Natural killer cell (primary cell): ENCODE measurements at regions not wholly inside any gene's neighbourhood (a gene's known extent, or its start where the extent isn't known, plus 50 kb on each side); places are given as distances from the start of the nearest gene placed in this dataset.

Experiments used
- ATAC-seq, 3 donors: fragments of 150-1000 bp in 2 of 3; fragments of 200-7000 bp in 1 of 3; cut with Tn5 transposase; 1 replicate in 1 of 3; 2 replicates in 2 of 3; pipeline ENCODE4 v1.10.0; 2021; ENCODE audit warnings: mild to moderate bottlenecking in 2 of 3, moderate library complexity in 2 of 3
- DNase-seq, 2 donors: peaks; one replicate each; pipeline versions ENCODE4 v3.0.0 to v3.0.0-alpha.2; 2013 to 2021; ENCODE audit warnings: mixed read lengths in 1 of 2
- H3K27ac ChIP-seq: one replicate; pipeline ENCODE4 v1.5.1; 2013; ENCODE audit warnings: mild to moderate bottlenecking, low read length
- H3K27me3 ChIP-seq: one replicate; pipeline ENCODE4 v1.6.1; 2013; ENCODE audit warnings: low read length; ENCODE audit not compliant: control insufficient read depth, insufficient read depth
- H3K36me3 ChIP-seq: one replicate; pipeline ENCODE4 v1.6.1; 2013; ENCODE audit warnings: low read length; ENCODE audit not compliant: control insufficient read depth, insufficient read depth
- H3K4me1 ChIP-seq: one replicate; pipeline ENCODE4 v1.6.1; 2013; ENCODE audit warnings: low read length; ENCODE audit not compliant: control insufficient read depth, insufficient read depth
- H3K4me3 ChIP-seq: one replicate; pipeline ENCODE4 v1.5.1; 2013; ENCODE audit warnings: low read length
- H3K9me3 ChIP-seq: one replicate; pipeline ENCODE4 v1.6.1; 2013; ENCODE audit warnings: low read length; ENCODE audit not compliant: control insufficient read depth, insufficient read depth
- H3K27ac Mint-ChIP-seq, 2 donors: one replicate each; pipeline ENCODE4 v1.8.0; 2022; ENCODE audit warnings: mild to moderate bottlenecking in 2 of 2, mixed read lengths in 2 of 2, moderate library complexity in 1 of 2
- H3K27me3 Mint-ChIP-seq, 2 donors: one replicate each; pipeline ENCODE4 v1.8.0; 2022; ENCODE audit warnings: low read depth in 2 of 2, mixed read lengths in 2 of 2
- H3K36me3 Mint-ChIP-seq: one replicate; pipeline ENCODE4 v1.8.0; 2022; ENCODE audit warnings: mixed read lengths
- H3K4me1 Mint-ChIP-seq, 2 donors: one replicate each; pipeline ENCODE4 v1.8.0; 2022; ENCODE audit warnings: mixed read lengths in 2 of 2
- H3K4me3 Mint-ChIP-seq: one replicate; pipeline ENCODE4 v1.8.0; 2022; ENCODE audit warnings: mild to moderate bottlenecking, moderate library complexity, mixed read lengths
- H3K9me3 Mint-ChIP-seq, 2 donors: one replicate each; pipeline ENCODE4 v1.8.0; 2022; ENCODE audit warnings: mixed read lengths in 2 of 2
- CTCF ChIP-seq: fragments of 200-600 bp; IDR thresholded peaks from one replicate; pipeline ENCODE4 v1.8.0; 2022; ENCODE audit warnings: antibody characterized with exemption
- WGBS: methylation state at CpG from one replicate; pipeline ENCODE4 v1.1.7; 2013; ENCODE audit warnings: missing lambda C conversion rate; ENCODE audit not compliant: insufficient coverage; 5-methylcytosine and 5-hydroxymethylcytosine counted together
- intact Hi-C: fragments of 100-400 bp; cut with micrococcal nuclease; formaldehyde crosslinking; loops from one replicate; pipeline ENCODE4 v1.14.2; 2022

- no peaks in the 10 kb centered on the region for H3K27me3 Mint-ChIP-seq
- no peak overlapping the region for H3K27ac ChIP-seq
- no peak for ATAC-seq
- H3K9me3 ChIP-seq, result peaks cover 6% of the 10 kb centered on the region
- no peak overlapping the region for H3K4me3 ChIP-seq
- no peaks in the 10 kb centered on the region for H3K4me1 ChIP-seq
- no peaks in the 10 kb centered on the region for H3K27me3 ChIP-seq
- H3K9me3 Mint-ChIP-seq, result peaks cover 12 to 13% of the 10 kb centered on the region in 2 donors
- H3K4me3 Mint-ChIP-seq, result no peak overlapping the region
- no peaks in the 10 kb centered on the region for H3K4me1 Mint-ChIP-seq
- intact Hi-C loops, result no loop called here
- no peak overlapping the region for H3K27ac Mint-ChIP-seq
- 100% methylated on average over 1 of the region's 1 CpG for WGBS
- no peak for DNase-seq
- peaks cover 15% of the 10 kb centered on the region for H3K36me3 Mint-ChIP-seq
- H3K36me3 ChIP-seq, result no peaks in the 10 kb centered on the region
- no peak for TF ChIP-seq CTCF
Observed at GRCh38 chr13:61709258-61709657, 293.6 kb upstream of the PCDH20 start.

GRCh38 chr13:61706899-61707298, 291.2 kb upstream of the PCDH20 start:
- Mint-ChIP-seq H3K9me3 (peaks cover 16% of the 10 kb centered on the region in 2 donors), H3K27ac (no peak overlapping the region), H3K27me3 (no peaks in the 10 kb centered on the region), H3K4me3 (no peak overlapping the region), H3K4me1 (no peaks in the 10 kb centered on the region), H3K36me3 (peaks cover 18% of the 10 kb centered on the region)
- Histone ChIP-seq H3K4me1 (no peaks in the 10 kb centered on the region), H3K36me3 (no peaks in the 10 kb centered on the region), H3K27ac (no peak overlapping the region), H3K27me3 (no peaks in the 10 kb centered on the region), H3K9me3 (peaks cover 10% of the 10 kb centered on the region), H3K4me3 (no peak overlapping the region)
- ATAC-seq (no peak), DNase-seq (no peak)
- intact Hi-C loops, result no loop called here
- WGBS, result 89% methylated on average over 2 of the region's 2 CpGs
- no peak for TF ChIP-seq CTCF

- Histone ChIP-seq H3K9me3 (peaks cover 5% of the 10 kb centered on the region), H3K27ac (no peak overlapping the region), H3K4me3 (no peak overlapping the region), H3K27me3 (no peaks in the 10 kb centered on the region), H3K36me3 (no peaks in the 10 kb centered on the region), H3K4me1 (no peaks in the 10 kb centered on the region)
- WGBS, result 100% methylated on average over 1 of the region's 2 CpGs
- Mint-ChIP-seq H3K27ac (no peak overlapping the region), H3K27me3 (no peaks in the 10 kb centered on the region), H3K9me3 (peaks cover 13 to 22% of the 10 kb centered on the region in 2 donors), H3K4me1 (no peaks in the 10 kb centered on the region), H3K36me3 (peaks cover 10% of the 10 kb centered on the region), H3K4me3 (no peak overlapping the region)
- DNase-seq (no peak), ATAC-seq (no peak)
- TF ChIP-seq CTCF, result no peak
- intact Hi-C loops, result no loop called here
Observed at GRCh38 chr13:61700620-61701019, 285.0 kb upstream of the PCDH20 start.

- Mint-ChIP-seq H3K4me3 (no peak overlapping the region), H3K4me1 (no peaks in the 10 kb centered on the region), H3K27ac (no peak overlapping the region), H3K36me3 (peaks cover 10% of the 10 kb centered on the region), H3K9me3 (peaks cover 13 to 19% of the 10 kb centered on the region in 2 donors), H3K27me3 (no peaks in the 10 kb centered on the region)
- H3K4me1 ChIP-seq, result no peaks in the 10 kb centered on the region
- H3K9me3 ChIP-seq, result peaks cover 5% of the 10 kb centered on the region
- no peak for DNase-seq
- no peak overlapping the region for H3K4me3 ChIP-seq
- 90% methylated on average over 4 of the region's 4 CpGs for WGBS
- H3K36me3 ChIP-seq, result no peaks in the 10 kb centered on the region
- intact Hi-C loops, result no loop called here
- ATAC-seq, result no peak
- TF ChIP-seq CTCF, result no peak
- H3K27me3 ChIP-seq, result no peaks in the 10 kb centered on the region
- no peak overlapping the region for H3K27ac ChIP-seq
Observed at GRCh38 chr13:61700181-61700580, 284.5 kb upstream of the PCDH20 start.
